ENCODE measurements at regions not wholly inside any gene's neighbourhood (a gene's known extent, or its start where the extent isn't known, plus 50 kb on each side); places are given as distances from the start of the nearest gene placed in this dataset.

DNA sequence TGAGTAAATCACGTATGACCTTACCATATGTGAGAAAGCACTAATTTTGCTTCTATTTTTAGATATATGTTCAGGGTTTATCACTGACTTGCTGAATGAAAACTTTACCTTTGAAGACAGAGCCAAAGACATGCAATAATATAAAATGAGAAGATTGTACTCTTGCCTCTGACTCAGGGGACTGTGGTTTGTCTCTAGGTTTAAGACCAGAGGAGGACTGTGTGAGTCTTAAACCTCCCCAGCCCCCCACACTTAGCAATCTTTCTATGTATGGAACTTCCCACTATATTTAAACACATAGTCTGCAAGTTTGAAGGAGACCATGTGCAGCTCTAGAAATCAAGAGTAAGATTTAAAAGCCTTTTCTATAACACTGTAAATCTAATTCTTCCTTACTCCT lies 368.7 kb upstream of the FAM241A start:
- TF ChIP-seq FOXM1 (IDR thresholded peaks at IDR 0.05; ENCODE audit: borderline replicate concordance, low read depth) (no peak), CEBPB (IDR thresholded peaks at IDR 0.05) (no peak), TAF1 (IDR thresholded peaks at IDR 0.05; ENCODE audit: low read depth) (no peak), REST (IDR thresholded peaks at IDR 0.05; ENCODE audit: low read depth) (no peak), EP300 (IDR thresholded peaks at IDR 0.05; ENCODE audit: borderline replicate concordance) (no peak), YY1 (IDR thresholded peaks at IDR 0.05; ENCODE audit: low read depth) (no peak), EGR1 (IDR thresholded peaks at IDR 0.05) (no peak), RAD21 (IDR thresholded peaks at IDR 0.05; ENCODE audit: low read depth) (no peak), NFIC (IDR thresholded peaks at IDR 0.05) (no peak), CREB1 (IDR thresholded peaks at IDR 0.05; ENCODE audit: low read depth) (no peak), ZBTB7A (IDR thresholded peaks at IDR 0.05; ENCODE audit: low read depth) (no peak), TEAD4 (IDR thresholded peaks at IDR 0.05) (no peak)
- TF ChIP-seq, protein P1, sequence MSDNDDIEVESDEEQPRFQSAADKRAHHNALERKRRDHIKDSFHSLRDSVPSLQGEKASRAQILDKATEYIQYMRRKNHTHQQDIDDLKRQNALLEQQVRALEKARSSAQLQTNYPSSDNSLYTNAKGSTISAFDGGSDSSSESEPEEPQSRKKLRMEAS (IDR thresholded peaks at IDR 0.05) = no peak

All from Ishikawa (cell line).